ENCODE measurements at regions not wholly inside any gene's neighbourhood (a gene's known extent, or its start where the extent isn't known, plus 50 kb on each side); places are given as distances from the start of the nearest gene placed in this dataset.

DNA sequence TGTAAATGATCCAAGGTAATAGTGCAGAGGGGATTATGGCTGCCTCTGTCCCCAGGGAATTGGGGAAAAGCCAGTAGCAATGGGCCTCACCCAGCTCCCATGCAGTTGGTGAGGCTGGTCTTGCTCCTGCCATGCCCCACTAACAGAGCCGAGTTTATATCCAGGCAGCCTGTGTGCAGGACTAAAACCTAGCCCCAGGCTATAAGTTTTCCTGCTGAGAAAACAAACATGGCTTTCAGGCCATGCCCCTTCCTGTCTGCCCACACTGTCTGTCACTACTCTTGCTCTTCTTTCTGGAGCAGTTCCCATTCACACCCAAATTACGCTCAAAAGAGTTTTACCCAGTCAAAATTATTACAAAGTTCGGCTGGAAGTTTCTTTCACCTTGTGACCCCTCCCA, 73.5 kb upstream of the SPATA16 start:
- no peak for TF ChIP-seq EZH2 (IDR thresholded peaks at IDR 0.05; ENCODE audit: insufficient read depth, poor library complexity, severe bottlenecking)
- no peak for TF ChIP-seq EZH2phosphoT487 (IDR thresholded peaks at IDR 0.05; ENCODE audit: insufficient read depth, low read depth)
